CD4-positive, CD25-positive, alpha-beta regulatory T cell (primary cell): ENCODE measurements at regions not wholly inside any gene's neighbourhood (a gene's known extent, or its start where the extent isn't known, plus 50 kb on each side); places are given as distances from the start of the nearest gene placed in this dataset.
"Not testable (repeated sequence)": the region's sequence is repeated elsewhere in the genome, so short reads cannot be mapped to it uniquely, and the experiment has no call there.

Source experiments
- ATAC-seq, 2 donors: fragments of 150-1000 bp; cut with Tn5 transposase; one replicate each; pipeline ENCODE4 v1.10.0; 2021; ENCODE audit warnings: low read depth in 2 of 2, moderate number of reproducible peaks in 2 of 2, moderate library complexity in 1 of 2
- DNase-seq, 3 donors: peaks; one replicate each; pipeline versions ENCODE4 v3.0.0 to v3.0.0-alpha.2; 2012 to 2022; ENCODE audit warnings: mixed read lengths in 1 of 3
- H3K27ac ChIP-seq: one replicate; pipeline ENCODE4 v1.7.0; 2013; ENCODE audit warnings: mild to moderate bottlenecking, low read length; ENCODE audit not compliant: insufficient read depth, poor library complexity, severe bottlenecking
- H3K27me3 ChIP-seq: one replicate; pipeline ENCODE4 v1.7.0; 2013; ENCODE audit warnings: low read length; ENCODE audit not compliant: control insufficient read depth, insufficient read depth
- H3K36me3 ChIP-seq: one replicate; pipeline ENCODE4 v1.7.0; 2013; ENCODE audit warnings: mild to moderate bottlenecking, low read length, moderate library complexity; ENCODE audit not compliant: control insufficient read depth, insufficient read depth
- H3K4me1 ChIP-seq: 2 replicates; pipeline ENCODE4 v1.7.0; 2013; ENCODE audit warnings: mild to moderate bottlenecking, low read length; ENCODE audit not compliant: insufficient read depth, control insufficient read depth, poor library complexity, severe bottlenecking
- H3K4me3 ChIP-seq: one replicate; pipeline ENCODE4 v1.7.0; 2013; ENCODE audit warnings: low read depth, mild to moderate bottlenecking, low read length, moderate library complexity
- H3K9me3 ChIP-seq, 2 experiments: 1 replicate in 1 of 2; 2 replicates in 1 of 2; pipeline ENCODE4 v1.7.0; 2013; ENCODE audit warnings: low read length in 2 of 2, mild to moderate bottlenecking in 1 of 2, moderate library complexity in 1 of 2; ENCODE audit not compliant: control insufficient read depth in 2 of 2
- H3K27ac Mint-ChIP-seq, 3 donors: one replicate each; pipeline ENCODE4 v1.8.0; 2020 to 2022; ENCODE audit warnings: mild to moderate bottlenecking in 3 of 3, mixed read lengths in 3 of 3, moderate library complexity in 2 of 3
- H3K27me3 Mint-ChIP-seq: one replicate; pipeline ENCODE4 v1.8.0; 2022; ENCODE audit warnings: mild to moderate bottlenecking, mixed read lengths
- H3K36me3 Mint-ChIP-seq: one replicate; pipeline ENCODE4 v1.8.0; 2020; ENCODE audit warnings: mixed read lengths
- H3K4me1 Mint-ChIP-seq, 4 donors: one replicate each; pipeline ENCODE4 v1.8.0; 2020 to 2022; ENCODE audit warnings: mixed read lengths in 4 of 4, mild to moderate bottlenecking in 1 of 4
- H3K4me3 Mint-ChIP-seq, 4 donors: one replicate each; pipeline ENCODE4 v1.8.0; 2020 to 2022; ENCODE audit warnings: mild to moderate bottlenecking in 4 of 4, mixed read lengths in 4 of 4, moderate library complexity in 3 of 4
- H3K9me3 Mint-ChIP-seq, 7 donors: one replicate each; pipeline ENCODE4 v1.8.0; 2020 to 2022; ENCODE audit warnings: mixed read lengths in 7 of 7, mild to moderate bottlenecking in 3 of 7, moderate library complexity in 2 of 7

GRCh38 chr20:25761046-25761445 lies 64.4 kb upstream of the ZNF337 start:
- not testable (repeated sequence) for H3K9me3 ChIP-seq, H3K9me3 Mint-ChIP-seq, H3K27me3 ChIP-seq, ATAC-seq, H3K4me1 ChIP-seq, H3K36me3 Mint-ChIP-seq, DNase-seq, H3K27me3 Mint-ChIP-seq, H3K27ac Mint-ChIP-seq, H3K4me3 Mint-ChIP-seq, H3K4me3 ChIP-seq, H3K36me3 ChIP-seq, H3K4me1 Mint-ChIP-seq, H3K27ac ChIP-seq

DNA sequence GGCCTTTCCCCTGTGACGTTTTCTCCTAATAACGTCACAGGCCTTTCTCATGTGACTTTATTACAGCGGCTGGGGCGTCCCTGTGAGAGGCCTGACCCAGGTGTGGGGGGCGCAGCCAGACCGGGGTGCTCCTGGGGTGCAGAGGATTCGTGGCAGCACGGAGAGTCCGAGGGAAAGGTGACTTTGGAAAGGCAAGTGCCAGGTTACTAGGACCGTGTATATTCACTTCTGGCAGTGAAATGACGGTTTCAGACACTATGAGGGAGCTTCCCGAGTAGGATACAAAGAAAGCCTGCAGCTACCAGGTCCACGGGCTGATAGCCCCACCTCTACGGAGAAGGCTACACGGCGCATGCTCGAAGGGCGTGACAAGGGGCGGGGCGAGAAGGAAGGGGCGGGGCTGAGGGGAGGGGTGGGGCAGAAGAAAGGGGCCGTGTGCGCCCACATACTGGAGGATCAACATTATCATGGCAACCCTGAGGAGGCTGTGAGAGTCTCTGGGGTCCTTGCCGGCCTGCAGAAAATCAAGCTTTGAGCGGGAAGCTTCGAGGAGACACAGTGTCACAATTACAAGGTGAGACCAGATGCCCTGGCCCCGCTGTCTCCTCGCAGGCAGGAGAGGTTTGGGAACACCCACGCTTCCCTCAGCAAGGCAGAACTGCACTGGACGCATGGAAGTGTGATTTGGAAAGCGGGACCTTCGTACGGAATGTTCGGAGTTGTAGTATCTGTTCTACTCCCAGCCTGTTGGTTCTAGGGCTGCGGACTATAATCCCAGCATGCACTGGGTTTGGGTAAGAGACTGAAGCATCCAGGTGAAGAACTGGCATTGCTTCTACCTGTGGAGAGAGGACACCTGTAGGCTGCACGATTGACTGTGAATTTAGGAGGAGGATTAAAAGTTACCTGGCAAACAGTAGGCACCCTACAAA lies 54.4 kb upstream of the ZNF337 start:
- Mint-ChIP-seq H3K9me3 (no peaks in the 10 kb centered on the region), H3K36me3 (no peaks in the 10 kb centered on the region), H3K27ac (peak overlapping the region; percentile 77 to 88 (median 81)), H3K27me3 (no peaks in the 10 kb centered on the region), H3K4me1 (peaks cover 0 to 18% (median 3%) of the 10 kb centered on the region in 4 donors), H3K4me3 (peak overlapping the region; percentile 61 to 94 (median 90))
- Histone ChIP-seq H3K4me3 (peak overlapping the region; percentile 69), H3K36me3 (no peaks in the 10 kb centered on the region), H3K9me3 (no peaks in the 10 kb centered on the region), H3K27me3 (no peaks in the 10 kb centered on the region), H3K27ac (no peak overlapping the region), H3K4me1 (peaks cover 4% of the 10 kb centered on the region)
- ATAC-seq = peak; percentile 82 to 90
- DNase-seq = peak; percentile 44 to 56 (median 54)

- Histone ChIP-seq H3K36me3 (no peaks in the 10 kb centered on the region), H3K4me3 (peak overlapping the region; percentile 69), H3K4me1 (peaks cover 4% of the 10 kb centered on the region), H3K9me3 (no peaks in the 10 kb centered on the region), H3K27ac (no peak overlapping the region), H3K27me3 (no peaks in the 10 kb centered on the region)
- ATAC-seq (no peak), DNase-seq (no peak)
- Mint-ChIP-seq H3K9me3 (no peaks in the 10 kb centered on the region), H3K36me3 (no peaks in the 10 kb centered on the region), H3K4me3 (peak overlapping the region in 3 of 4 donors; percentile 88 to 94 (median 92)), H3K4me1 (peaks cover 0 to 18% (median 3%) of the 10 kb centered on the region in 4 donors), H3K27ac (peak overlapping the region in 2 of 3 donors; percentile 81 to 88), H3K27me3 (no peaks in the 10 kb centered on the region)
Measured at GRCh38 chr20:25750220-25750764, 53.6 kb upstream of the ZNF337 start.

DNA sequence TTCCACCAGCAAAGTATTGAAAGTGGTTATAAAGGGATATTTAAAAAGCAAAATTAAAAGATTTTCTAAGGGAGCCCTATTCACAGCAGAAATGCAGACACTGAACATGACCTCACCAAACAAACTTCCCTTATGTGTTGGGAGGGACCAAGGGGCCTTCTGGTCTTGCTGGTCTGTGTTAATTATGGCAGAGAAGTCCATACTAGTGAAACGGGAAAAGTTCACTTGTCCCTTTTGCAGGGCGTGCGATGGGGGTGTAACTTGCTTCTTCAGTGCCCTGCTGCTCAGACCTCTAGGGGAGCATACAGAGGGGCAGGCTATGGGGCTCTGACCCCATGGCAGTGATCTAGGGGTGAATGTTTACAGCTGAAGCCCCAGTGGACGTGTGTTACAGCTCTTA lies 53.0 kb upstream of the ZNF337 start:
- Mint-ChIP-seq H3K9me3 (no peaks in the 10 kb centered on the region), H3K27me3 (no peaks in the 10 kb centered on the region), H3K4me1 (peaks cover 0 to 18% (median 3%) of the 10 kb centered on the region in 4 donors), H3K4me3 (peak overlapping the region in 3 of 4 donors; percentile 30 to 77 (median 42)), H3K36me3 (no peaks in the 10 kb centered on the region), H3K27ac (no peak overlapping the region)
- Histone ChIP-seq H3K36me3 (no peaks in the 10 kb centered on the region), H3K4me1 (peaks cover 4% of the 10 kb centered on the region), H3K9me3 (no peaks in the 10 kb centered on the region), H3K27ac (no peak overlapping the region), H3K27me3 (no peaks in the 10 kb centered on the region), H3K4me3 (no peak overlapping the region)
- DNase-seq = no peak
- ATAC-seq = no peak
